ENCODE measurements at regions not wholly inside any gene's neighbourhood (a gene's known extent, or its start where the extent isn't known, plus 50 kb on each side); places are given as distances from the start of the nearest gene placed in this dataset.
"Not testable (repeated sequence)": the region's sequence is repeated elsewhere in the genome, so short reads cannot be mapped to it uniquely, and the experiment has no call there.

DNA sequence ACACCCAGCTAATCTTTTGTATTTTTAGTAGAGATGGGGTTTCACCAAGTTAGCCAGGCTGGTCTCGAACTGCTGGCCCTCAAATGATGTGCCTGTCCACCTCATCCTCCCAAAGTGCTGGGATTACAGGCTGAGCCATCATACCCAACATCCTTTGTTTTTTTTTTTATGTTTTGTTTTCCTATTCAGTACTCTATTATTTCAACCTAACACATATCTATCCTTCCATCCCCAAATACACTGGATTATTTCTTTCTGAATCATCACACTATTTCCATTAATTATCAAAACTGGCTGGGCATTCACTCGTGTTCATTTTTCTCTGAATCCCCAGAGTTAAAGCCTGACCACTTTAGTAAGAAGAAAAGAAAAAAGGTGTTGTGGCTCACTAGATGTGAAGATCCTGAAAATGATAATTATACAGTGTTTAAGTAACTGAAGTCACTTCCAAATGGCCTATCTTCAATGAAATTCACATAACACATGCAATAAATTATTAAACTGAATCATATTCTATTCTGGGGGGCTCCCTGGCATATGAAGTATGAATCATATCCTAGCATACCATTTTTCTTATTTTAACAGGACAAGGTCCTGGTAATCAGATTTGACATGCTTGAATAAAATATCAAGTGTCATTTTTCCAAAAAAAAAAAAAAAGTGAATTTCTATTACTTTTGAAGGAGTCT is 1754.2 kb downstream of the BRINP3 start:
- Histone ChIP-seq H3K4me3 (no peak overlapping the region), H3K4me1 (no peaks in the 10 kb centered on the region), H3K27ac (no peak overlapping the region), H3K27me3 (no peaks in the 10 kb centered on the region), H3K36me3 (no peaks in the 10 kb centered on the region), H3K9me3 (no peaks in the 10 kb centered on the region)
- no peak for DNase-seq
- WGBS, 2 donors, result 53 to 84% methylated on average over 2 of the region's 2 CpGs
- TF ChIP-seq POLR2AphosphoS5 (IDR thresholded peaks at IDR 0.05), result no peak
- TF ChIP-seq, protein P1, sequence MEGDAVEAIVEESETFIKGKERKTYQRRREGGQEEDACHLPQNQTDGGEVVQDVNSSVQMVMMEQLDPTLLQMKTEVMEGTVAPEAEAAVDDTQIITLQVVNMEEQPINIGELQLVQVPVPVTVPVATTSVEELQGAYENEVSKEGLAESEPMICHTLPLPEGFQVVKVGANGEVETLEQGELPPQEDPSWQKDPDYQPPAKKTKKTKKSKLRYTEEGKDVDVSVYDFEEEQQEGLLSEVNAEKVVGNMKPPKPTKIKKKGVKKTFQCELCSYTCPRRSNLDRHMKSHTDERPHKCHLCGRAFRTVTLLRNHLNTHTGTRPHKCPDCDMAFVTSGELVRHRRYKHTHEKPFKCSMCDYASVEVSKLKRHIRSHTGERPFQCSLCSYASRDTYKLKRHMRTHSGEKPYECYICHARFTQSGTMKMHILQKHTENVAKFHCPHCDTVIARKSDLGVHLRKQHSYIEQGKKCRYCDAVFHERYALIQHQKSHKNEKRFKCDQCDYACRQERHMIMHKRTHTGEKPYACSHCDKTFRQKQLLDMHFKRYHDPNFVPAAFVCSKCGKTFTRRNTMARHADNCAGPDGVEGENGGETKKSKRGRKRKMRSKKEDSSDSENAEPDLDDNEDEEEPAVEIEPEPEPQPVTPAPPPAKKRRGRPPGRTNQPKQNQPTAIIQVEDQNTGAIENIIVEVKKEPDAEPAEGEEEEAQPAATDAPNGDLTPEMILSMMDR (IDR thresholded peaks at IDR 0.05), result no peak
- no peak for TF ChIP-seq EP300 (IDR thresholded peaks at IDR 0.05)
- no peak for TF ChIP-seq POLR2A (IDR thresholded peaks at IDR 0.05)
- intact Hi-C loops (cut with DNase I), result no loop called here

DNA sequence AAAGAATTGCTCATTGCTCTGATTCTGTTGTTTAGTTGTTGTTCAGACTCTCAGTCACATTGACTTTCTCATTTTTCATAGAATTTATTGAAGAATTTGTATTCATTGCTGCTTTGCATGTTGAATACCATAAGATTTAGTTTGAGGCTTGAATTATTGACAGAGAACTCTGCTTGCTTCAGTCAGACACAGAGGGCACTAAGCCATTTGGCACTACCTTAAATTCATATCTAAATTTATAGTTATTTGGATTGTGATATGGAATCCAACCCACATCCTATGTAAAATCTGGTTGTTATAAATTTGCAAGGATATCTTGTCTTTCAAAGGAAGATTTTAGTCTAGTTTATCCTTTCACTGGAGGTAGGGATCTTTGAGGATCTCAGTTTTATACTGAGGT is 1748.6 kb downstream of the BRINP3 start:
- Histone ChIP-seq H3K4me3 (no peak overlapping the region), H3K27me3 (no peaks in the 10 kb centered on the region), H3K4me1 (no peaks in the 10 kb centered on the region), H3K36me3 (no peaks in the 10 kb centered on the region), H3K27ac (no peak overlapping the region), H3K9me3 (peaks cover 0 to 4% (median 0%) of the 10 kb centered on the region in 4 donors)
- no peak for DNase-seq
- intact Hi-C loops (cut with DNase I), result no loop called here
- TF ChIP-seq POLR2AphosphoS5 (IDR thresholded peaks at IDR 0.05) (no peak), POLR2A (IDR thresholded peaks at IDR 0.05) (no peak), EP300 (IDR thresholded peaks at IDR 0.05) (no peak)
- TF ChIP-seq, protein P1 (IDR thresholded peaks at IDR 0.05), result no peak

DNA sequence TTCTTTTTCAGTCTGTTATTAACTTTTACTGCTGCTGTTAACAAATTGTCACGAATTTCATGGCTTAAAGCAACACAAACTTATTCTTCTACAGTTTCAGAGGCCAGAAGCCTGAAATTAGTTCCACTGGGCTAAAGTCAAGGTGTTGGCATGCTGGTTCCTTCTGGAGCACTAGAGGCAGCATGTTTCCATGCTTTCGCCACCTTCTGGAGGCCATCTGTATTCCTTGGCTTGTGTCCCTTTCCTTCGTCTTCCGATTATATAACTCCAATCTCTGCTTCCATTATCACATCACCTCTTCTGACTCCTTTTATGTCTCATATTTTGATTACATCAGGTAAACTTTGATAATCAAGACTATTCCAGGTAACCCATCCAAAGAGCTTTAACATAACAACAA is 1742.1 kb downstream of the BRINP3 start:
- intact Hi-C loops (cut with DNase I), result no loop called here
- TF ChIP-seq, protein P1 (IDR thresholded peaks at IDR 0.05), result no peak
- TF ChIP-seq EP300 (IDR thresholded peaks at IDR 0.05) (no peak), POLR2AphosphoS5 (IDR thresholded peaks at IDR 0.05) (no peak), POLR2A (IDR thresholded peaks at IDR 0.05) (no peak)

DNA sequence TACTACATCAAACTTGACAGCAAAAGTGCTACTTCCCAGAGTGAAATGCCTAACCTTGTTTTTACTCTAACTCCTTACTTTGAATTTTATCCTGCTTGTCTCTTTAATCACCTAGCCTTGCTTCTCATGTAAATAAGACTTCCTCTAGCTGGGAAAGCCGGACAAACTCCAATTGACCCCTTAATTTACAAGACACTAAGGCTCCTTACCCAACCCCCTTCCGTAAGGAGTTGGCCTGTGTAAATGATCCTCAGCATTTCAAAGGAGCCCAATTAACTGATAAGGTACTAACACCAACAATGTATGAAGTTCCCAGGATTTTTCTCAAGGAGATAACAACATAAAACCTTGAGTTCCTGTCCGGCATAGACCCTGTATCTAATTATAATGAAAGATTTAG is 1728.4 kb downstream of the BRINP3 start:
- H3K4me1 ChIP-seq; H3K4me3 ChIP-seq; H3K27me3 ChIP-seq; H3K36me3 ChIP-seq; intact Hi-C loops (cut with DNase I); H3K9me3 ChIP-seq; DNase-seq; H3K27ac ChIP-seq: not testable (repeated sequence)
- WGBS, 2 donors, result 25 to 45% methylated on average over 3 of the region's 3 CpGs

More for the DNA sequence above, 1742.1 kb downstream of the BRINP3 start:
- DNase-seq, result no peak
- H3K4me1 ChIP-seq, result no peaks in the 10 kb centered on the region
- H3K4me3 ChIP-seq, result no peak overlapping the region
- WGBS, 2 donors, result 67 to 86% methylated on average over 4 of the region's 4 CpGs
- no peaks in the 10 kb centered on the region for H3K36me3 ChIP-seq
- no peak overlapping the region for H3K27ac ChIP-seq
- H3K9me3 ChIP-seq, result peaks cover 0 to 4% (median 0%) of the 10 kb centered on the region in 4 donors
- no peaks in the 10 kb centered on the region for H3K27me3 ChIP-seq

DNA sequence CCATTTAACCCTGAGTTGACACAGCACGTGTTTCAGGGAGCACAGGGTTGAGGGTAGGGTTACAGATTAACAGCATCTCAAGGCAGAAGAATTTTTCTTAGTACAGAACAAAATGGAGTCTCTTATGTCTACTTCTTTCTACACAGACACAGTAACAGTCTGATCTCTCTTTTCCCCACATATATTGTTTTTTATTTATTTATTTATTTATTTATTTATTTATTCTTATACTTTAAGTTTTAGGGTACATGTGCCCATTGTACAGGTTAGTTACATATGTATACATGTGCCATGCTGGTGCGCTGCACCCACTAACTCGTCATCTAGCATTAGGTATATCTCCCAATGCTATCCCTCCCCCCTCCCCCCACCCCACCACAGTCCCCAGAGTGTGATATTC is 1725.6 kb downstream of the BRINP3 start:
- H3K27ac ChIP-seq; H3K36me3 ChIP-seq; H3K4me3 ChIP-seq; H3K9me3 ChIP-seq; intact Hi-C loops (cut with DNase I); DNase-seq; H3K4me1 ChIP-seq; H3K27me3 ChIP-seq: not testable (repeated sequence)
- 62 to 73% methylated on average over 3 of the region's 3 CpGs for WGBS, 2 donors

DNA sequence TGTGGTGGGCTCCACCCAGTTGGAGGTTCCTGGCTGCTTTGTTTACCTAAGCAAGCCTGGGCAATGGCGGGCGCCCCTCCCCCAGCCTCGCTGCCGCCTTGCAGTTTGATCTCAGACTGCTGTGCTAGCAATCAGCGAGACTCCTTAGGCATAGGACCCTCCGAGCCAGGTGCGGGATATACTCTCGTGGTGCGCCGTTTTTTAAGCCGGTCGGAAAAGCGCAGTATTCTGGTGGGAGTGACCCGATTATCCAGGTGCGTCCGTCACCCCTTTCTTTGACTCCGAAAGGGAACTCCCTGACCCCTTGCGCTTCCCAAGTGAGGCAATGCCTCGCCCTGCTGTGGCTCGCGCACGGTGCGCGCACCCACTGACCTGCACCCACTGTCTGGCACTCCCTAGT is 1719.9 kb downstream of the BRINP3 start:
- H3K27me3 ChIP-seq; H3K9me3 ChIP-seq; H3K4me1 ChIP-seq; H3K36me3 ChIP-seq; H3K4me3 ChIP-seq; intact Hi-C loops (cut with DNase I); DNase-seq; H3K27ac ChIP-seq: not testable (repeated sequence)
- WGBS, 2 donors, result 88 to 89% methylated on average over 24 of the region's 24 CpGs

Data from sigmoid colon (tissue), 6 donors.